NCI-H82 treated with DMSO at 0.1 percent for 48 hours (cell line): ENCODE measurements at regions not wholly inside any gene's neighbourhood (a gene's known extent, or its start where the extent isn't known, plus 50 kb on each side); places are given as distances from the start of the nearest gene placed in this dataset.

Experiments
- DNase-seq: peaks from one replicate; lab custom pipeline; 2025; ENCODE audit not compliant: unreplicated experiment; lab: John Stamatoyannopoulos, UW

DNA sequence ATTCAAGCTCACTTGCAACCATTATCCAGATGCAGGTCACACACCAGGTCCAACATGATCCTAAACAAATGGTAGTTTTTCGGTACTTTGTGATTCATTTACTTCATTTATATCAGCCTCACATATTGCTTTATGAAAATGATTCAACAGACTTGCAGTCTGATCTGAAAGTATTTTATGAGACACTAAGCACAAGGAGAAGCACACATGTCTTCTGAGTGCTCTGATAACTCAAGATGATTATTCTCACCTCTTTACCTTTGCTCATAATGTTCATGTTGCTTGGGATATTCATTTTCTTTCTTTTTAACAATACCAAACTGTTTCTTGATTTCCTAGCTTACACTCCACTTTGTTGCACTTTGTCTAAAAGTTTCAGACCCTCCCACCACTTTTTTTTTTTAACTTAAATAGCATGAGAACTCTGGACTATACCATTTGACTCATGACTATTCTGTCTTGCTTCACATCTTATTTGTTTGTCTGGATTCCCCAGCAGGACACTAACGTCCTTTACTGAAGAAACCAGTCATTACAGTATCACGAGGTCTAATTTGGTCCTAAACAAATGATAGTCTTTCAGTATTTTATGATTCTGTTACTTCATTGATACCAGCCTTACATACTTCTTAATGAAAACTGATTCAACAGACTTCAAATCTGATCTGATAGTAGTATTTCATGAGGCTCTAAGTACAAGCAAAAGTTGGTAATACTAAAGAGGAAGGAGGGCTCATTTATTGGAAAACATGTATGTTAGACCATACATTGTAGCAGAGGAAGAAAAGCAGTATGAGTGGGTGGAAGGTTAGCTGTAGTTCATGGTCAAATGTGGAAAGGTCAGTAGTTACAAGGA is 171.8 kb upstream of the AHR start:
- DNase-seq = no peak

DNA sequence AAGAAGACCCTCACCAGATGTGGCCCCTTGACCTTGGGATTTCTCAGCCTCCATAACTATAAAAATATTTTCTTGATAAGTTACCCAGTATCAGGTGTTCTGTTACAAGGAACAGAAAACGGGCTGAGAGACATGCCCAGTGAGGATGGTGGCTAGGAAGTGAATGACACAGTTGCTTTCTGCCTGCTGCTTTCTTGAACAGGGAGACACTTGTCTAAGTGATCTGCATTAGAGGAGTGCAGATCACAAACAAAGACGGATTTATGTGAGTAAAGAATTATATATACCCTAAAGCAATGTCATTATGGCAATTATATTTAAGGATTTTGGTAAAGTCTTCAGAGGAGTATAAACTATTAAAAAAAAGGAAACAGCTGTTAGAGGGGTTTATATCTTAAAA is 169.2 kb upstream of the AHR start:
- DNase-seq = no peak

DNA sequence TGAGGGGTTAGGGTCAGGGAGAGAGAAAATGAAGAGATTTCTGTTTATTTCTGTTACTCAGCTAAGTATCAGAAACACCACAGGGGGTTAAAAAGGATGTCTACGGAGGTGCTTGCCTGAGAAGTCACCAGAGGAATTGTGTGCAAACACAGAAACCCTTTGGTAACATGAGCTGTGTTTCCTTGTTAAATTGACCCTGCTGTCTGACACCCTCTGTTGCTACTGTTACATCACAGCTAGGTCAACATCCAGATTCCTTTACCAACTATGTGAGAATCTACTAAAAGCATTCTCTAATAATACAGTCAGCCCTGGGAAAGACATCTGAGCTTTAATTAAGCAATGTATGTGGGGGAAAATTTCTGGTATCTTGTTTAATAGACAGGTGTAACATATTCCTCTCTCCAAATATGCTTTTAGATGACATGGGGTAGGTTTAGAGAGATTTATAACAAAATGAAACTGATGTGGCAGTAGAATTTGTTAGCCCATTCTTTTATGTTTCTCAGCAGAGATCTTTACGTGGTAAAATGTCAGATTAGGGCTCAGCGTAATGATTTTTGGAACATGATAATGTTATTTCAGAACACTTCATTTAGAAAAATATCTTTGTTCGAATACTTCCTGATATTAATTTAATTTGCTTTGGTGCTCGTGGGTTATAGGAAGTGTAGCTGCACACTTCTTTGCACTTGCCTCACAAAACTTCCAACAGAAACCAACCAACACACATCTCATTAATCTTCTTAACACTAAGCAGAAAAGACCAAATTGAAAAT is 168.0 kb upstream of the AHR start:
- no peak for DNase-seq

DNA sequence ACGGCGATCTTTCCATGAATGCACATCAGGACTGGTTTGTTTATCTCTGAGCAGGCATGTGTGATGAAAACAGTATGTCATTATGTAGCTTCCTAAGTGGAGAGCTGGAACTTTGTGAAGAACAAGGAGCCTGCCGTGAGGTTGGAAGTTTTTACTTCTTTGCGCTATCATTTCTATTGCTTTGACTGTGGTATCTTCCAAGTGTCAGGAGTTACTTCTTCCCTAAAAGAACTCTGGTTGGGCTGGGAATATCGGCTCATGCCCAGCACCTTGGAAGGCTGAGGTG is 167.4 kb upstream of the AHR start:
- no peak for DNase-seq

DNA sequence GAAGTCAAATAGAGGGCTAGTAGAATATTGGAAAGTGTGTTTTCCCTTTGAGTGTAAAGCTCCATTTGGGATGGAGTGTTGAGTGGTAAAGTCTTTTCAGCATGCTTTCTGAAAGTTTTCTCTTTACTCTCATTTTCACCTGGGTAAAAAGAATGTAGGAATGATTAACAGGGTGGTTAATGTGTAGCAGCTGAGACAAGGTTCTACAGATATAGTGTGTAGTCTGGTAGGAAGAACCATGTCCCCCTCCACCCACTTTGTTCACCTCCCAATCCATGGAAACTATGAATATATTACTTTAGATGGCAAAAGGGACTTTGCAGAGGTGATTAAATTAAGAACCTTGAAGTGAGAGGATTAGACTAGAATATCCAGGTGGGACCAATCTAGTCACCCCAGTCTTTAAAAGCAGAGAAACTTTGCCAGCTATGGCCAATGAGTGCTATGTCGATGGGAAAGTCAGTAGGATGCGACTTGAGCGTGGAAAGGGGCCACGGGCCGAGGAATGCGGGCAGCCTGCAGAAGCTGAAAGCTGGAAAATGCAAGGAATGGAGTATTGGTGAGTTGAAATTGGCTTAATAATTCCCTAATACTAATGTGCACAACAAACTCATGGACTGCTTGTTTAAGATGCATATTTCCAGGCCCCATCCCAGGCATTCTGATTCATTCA is 166.3 kb upstream of the AHR start:
- no peak for DNase-seq

DNA sequence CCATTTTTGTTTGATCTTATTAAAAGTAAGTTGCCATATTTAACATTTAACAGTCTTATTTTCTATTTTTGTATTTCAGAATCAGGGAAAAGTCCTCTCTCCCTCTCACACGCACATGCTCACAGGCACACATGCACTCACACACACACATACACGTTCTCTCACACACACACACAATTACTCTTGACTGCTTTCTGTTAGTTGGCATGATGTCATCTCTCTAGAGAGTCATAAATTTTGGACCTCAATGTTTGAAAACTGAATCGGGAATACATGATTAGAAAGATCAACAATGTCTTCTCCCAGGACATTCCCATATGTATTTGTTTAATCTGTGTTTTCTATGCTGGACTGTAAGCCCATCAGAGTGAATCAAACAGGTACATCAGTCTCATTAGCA is 165.7 kb upstream of the AHR start:
- no peak for DNase-seq

DNA sequence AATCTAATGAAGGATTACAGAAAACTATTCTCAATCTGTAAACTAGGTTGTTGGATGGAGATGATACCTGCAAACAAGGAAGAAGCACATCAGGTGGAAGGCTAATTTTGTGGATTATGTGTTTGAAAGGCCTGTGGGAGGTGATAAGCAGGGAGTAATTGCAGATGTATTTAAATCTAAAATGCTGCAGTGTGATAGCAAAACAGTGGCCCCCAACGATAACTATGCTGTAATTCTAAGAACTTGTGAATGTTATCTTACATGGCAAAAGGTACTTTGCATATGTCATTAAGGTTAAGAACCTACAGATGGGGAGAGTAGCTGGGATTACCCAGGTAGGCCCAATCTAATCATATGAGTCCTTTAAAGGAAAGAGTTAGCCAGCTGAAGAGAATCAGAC is 164.5 kb upstream of the AHR start:
- DNase-seq = no peak

DNA sequence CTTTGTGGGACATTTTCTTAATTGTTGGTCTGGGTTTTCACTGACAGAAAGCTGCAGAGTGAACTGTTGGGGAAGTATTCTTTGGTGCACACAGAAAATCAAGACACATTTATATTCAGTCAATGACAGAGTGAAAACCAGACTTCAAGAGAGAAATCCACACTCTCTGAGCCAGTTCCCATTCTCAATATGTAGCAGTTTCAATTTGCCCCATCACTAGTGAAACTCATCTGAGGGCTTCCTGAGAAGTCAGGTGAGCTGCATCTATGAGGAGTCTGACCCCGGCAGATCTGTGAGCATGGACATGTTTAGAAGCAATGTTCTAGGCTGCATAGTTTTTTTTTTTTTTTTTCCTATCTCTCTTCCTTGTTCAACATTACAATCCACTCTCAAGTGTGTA is 163.7 kb upstream of the AHR start:
- no peak for DNase-seq

DNA sequence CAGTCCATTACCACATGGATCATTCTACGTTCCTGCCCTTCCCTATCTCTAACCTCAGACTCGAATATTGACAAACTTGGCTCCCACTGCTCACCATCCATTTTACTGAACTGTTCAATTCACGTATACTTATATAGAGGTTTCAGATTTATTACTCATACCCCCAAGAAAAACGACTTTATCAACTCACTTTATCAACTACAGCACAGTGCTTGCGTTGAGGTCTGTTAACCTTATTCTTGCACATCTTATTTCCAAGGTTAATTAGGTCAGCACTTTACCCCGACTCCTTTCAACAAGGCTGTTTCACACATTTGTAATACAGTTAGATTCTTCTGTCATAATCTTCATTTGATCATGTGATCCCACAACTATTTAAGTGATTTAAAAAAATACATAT is 162.3 kb upstream of the AHR start:
- DNase-seq = no peak

DNA sequence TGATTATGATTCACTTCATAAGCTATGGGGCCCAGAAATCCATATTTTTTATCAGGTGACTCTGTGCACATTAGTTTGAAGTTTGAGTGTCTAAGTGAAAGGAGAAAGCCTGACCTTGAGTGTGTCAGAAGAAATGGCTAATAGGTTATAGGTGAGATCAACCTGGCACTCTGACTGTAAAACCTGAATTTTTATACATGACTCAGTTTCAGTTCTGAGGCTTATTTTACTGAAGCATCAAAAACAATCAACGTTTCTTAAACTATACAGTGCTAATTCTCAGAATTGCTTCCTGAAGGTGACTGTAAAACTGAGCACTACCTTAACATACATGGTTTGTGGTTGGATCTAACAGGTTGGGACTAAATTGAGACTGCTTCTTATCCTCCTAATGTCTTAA is 159.4 kb upstream of the AHR start:
- DNase-seq = no peak

DNA sequence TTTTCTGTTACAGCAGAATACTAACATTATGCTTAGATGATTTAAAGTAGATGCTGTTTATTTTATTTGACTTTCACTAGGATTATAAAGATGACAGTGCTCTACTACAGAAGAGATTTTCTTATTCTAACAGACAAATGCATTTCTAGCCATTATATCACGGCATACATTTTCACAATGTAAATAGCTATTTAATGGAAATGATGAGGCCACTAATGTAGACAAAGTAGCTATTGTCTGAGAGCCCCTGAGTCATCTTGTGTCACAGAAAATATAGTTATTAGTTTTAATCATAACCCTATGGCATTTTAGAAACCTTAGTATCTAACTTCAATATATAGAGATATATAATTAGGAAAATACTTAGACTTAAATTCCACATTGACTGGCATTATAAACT is 158.0 kb upstream of the AHR start:
- no peak for DNase-seq

DNA sequence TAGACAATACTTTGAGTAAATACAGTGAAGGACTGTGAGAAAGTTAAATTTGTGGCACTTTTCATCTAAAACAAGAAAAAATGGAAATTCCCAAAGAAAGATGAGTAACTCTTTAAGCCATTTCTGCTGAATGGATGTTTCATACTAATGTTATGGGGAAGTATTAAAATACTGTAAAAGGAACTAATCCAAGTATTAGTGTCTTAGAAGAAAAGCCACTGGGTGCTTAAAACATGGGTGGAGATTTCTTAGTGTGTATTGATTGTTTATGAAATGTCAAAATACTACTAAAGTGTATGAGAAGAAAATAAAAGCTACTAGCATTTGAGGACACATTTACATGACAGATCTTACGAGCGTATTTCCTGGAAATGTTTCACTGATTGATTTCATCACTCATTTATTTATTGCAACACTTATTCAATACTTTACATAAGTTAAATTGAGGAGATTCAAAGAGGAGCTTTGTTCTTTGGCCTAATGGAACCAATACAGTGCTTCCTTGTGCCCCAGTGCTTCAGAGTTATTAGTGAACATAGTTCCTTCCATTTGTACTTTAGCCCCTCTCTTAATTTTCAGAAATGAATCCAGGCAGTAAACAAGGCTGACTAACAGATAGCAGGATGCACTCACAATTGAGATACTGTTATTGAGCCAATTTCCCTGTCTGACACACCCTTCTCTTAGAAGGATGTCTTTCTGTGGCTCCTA is 155.5 kb upstream of the AHR start:
- DNase-seq = no peak

DNA sequence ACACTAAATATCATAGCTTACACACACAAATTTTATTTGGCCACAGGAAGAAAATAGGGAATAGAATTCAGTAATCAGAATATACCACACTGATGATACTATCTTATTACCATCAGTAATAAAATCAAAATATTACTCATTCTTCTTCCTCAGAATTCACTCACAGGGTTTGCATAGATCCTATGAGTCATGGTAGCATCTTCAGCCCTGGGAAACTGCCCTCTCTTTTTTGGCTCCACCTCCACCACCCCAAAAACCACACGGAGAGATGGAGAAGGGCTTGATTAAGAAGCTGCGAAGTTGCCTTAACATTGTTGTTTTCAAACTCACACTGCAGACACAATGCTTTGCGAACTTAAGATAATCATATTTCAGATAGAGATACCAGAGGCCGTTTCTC is 154.1 kb upstream of the AHR start:
- DNase-seq = no peak

DNA sequence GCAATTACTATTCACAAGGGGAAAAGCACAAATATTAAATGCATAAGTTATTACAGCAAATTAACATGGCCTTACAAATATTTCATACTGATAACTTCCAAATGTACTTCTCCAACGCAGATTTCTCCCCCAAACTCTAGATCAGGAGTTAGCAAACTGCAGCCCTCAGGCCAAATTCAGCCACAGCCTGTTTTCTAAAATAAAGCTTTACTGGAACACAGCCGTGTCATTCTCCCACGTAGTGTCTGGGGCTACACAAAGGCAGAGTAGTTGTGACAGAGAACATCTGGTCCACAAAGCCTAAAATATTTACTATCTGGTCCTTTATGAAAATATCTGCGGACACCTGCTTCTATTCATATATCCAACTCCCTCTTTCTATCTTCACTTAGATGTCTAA is 151.8 kb upstream of the AHR start:
- no peak for DNase-seq

DNA sequence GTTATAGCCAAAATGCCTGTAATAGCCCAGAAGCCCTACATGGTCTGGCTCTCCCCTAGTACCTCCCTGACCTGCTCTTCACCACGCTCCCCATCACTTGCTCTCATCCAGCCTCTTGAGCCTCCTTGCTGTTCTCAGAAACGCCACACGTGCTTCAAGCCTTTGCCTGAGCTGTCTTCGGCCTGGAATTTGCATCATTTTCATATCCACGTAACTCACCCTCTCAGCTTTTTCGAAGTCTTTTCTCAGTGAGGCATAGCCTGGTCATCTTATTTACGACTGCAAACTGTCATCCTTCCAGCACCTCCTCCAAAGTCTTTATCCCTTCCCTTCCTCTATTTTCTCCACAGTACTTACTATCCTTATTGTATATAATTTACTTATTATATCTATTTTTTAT is 151.0 kb upstream of the AHR start:
- DNase-seq = no peak

DNA sequence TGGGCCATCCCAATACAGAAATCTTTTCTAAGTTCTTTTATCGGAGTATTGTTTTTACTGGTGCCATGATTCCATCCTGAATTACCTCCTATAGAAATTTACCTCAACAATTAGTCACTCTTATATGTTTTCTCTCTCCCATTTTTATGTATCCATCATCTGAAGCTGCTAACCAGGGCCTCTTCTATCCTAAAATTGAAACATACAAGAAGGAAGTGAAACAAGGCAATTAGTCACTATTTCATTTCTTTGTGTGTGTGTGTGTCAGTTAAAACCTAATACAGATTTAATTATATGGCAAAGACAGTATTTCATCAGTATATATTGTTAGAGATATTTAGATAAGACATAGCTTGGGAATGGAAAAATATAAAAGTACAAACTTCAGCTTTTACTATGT is 148.4 kb upstream of the AHR start:
- no peak for DNase-seq

DNA sequence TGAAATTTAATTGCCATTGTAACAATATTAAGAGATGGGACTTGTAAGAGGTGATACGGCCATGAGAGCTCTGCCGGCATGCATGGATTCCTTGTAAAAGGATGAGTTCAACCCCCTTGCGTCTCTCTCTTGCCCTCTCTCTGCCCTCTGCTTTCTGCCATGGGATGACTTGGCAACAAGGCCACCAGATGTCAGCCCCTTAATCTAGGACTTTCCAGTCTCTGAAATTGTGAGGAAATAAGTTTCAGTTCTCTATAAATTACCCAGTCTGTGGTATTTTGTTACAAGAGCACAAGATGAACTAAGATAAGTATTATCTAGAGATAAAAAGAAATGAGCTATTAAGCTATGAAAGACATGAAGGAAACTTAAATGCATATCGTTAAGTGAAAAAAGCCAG is 145.7 kb upstream of the AHR start:
- no peak for DNase-seq

DNA sequence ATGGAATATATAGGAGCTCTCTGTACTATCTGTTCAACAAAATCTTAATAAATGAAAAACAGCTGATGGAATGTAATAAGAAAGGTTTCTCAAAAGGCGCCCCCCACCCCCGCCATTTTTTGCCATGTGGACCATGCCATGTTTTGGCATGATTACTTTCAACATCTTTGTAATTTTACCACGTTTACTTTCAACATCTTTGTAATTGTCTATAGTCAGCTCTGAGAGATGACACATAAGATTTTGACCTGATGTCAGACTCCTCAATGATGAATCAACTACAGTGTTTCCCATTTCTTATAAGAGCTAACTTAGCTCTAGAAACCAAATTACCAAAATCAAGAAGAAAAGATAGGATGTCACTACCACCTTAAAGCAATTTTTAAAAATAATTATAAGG is 144.9 kb upstream of the AHR start:
- no peak for DNase-seq

DNA sequence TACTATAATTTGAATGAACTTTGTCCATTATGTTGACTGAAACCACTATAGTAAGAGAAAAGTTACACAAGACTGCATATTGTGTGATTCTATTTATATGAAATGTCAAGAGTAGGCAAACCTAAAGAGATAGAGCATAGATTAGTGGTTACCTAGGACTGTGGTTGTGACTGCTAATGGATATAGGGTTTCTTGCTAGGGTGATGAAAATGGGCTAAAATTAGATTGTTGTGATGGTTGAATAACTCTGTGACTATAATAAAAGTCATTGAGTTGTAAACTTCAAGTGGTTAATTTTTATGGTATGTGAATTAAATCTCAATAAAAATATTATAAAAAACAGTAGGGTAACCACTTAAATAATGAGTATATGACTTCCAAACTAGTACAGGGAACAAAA is 142.9 kb upstream of the AHR start:
- DNase-seq = no peak

DNA sequence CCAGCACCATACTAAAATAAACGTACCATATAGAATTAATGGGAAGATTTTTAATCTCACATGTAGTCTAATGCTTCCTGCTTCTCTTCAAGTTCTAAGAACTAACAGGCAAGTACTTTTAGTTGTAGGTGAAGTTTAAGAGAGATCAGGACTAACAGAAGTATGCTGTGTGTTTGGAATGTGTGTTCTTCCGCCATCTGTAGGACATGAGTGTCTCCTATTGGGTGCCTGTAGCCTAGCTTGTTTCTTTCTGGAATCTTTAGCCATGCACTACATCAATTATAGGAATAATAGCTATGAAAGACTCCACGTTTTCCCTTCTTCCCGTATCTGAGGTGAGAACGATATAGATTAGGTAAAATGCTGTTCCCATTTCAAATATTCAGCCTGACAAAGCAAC is 140.2 kb upstream of the AHR start:
- DNase-seq = no peak

DNA sequence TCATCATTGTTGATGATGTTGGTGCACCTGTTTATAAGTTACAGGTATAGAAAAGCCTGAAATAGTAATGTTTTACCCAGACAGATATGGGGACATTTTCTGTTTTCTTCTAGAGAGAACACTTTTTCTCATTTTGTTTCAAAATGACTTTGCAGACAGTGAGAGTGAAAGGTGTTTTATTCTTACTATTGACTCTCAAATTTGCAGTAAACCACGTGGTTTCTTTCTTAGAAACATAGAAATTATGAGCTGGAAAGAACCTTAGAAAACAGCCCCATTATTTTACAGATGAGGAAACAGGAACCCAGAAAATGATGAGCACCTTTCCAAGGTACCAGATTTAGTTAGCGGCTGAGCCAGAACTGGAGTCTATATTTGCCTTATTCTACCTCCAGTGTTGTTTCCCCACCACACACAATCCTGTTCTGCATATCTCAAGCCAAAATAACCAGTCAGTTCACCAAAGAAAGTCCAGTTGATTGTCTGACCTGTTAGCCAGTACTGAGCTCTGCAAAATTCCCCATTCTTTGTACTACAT is 138.9 kb upstream of the AHR start:
- DNase-seq = no peak
